CD4-positive, alpha-beta T cell treated with Interferon alpha-2 for 1 hour (primary cell): ENCODE measurements at regions not wholly inside any gene's neighbourhood (a gene's known extent, or its start where the extent isn't known, plus 50 kb on each side); places are given as distances from the start of the nearest gene placed in this dataset.

Experiments
- DNase-seq, 2 donors: peaks; one replicate each; pipeline ENCODE4 v3.0.0-alpha.2; 2020 to 2022

DNA sequence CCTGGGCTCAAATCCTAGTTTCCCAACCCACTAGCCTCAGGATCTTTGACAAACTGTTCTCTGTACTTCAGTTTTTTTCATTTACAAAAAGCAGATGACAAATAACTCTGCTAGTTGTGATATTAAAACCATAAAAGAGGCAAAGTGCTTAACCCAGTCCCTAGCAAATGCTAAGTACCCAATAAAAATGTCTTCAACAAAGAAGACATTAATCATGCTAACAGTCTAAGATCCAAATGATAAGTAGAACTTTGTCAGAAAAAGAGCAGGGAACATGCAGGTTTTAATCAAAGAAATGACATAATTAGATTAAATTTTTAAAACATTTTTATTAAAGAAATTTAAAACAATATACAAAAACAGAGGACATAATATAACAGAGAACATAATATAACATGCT is 203.0 kb upstream of the ADRA1B start:
- no peak for DNase-seq

DNA sequence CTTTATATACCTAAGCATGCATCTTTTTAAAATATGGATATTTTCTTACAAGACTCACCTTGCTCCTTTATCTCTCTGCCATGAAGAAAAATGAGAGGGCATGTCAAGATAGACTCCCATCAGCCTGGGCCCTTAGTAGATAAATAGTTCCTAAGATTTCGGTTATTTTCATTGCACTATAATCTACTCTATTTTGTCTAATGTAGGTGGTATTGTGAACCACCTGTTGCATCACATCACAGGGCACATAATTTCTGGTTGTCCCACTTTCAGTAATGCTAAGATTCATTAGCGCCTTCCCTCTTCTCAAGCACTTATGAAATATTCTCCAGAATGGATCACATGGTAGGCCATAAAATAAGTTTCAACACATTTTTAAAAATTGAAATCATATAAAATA is 202.5 kb upstream of the ADRA1B start:
- no peak for DNase-seq

GRCh38 chr5:159725475-159725874 is 190.8 kb upstream of the ADRA1B start:
- no peak for DNase-seq

DNA sequence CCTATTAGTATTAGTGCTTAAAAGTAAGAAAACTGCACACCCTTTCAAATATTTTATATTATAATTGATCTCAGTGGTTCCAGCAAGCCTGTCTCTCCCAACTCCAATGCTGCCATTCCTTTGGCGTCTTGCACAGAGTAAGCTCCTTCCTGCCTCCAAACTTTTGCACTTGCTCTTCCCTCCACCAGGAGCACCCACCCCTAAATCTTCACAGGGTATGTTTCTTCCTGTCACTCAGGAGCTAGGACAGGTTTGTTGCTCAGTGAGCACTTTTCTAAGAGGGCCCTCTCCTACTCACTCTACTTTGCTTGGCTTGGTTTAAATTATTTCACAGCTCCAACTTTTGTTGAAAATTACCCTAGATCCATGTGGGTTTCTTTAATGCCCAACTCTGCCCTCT is 189.1 kb upstream of the ADRA1B start:
- no peak for DNase-seq

DNA sequence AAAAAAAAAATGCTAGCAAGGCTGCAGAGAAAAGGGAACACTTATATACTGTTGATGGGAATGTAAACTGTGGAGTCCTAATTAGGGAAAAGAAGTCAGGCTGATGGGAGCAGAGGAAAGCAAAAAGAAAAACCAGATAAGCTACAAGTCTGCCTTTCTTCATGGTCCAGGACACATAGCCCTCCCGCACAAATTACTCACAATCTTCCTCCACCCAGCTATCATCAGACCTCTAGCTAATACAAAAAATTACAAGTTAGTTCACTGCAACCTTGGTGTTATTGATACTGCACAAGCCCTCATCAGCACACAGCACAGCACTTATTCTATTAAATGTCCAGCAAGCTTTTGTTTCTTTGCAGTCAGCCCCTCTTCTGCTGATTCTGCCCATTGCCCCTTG is 186.0 kb upstream of the ADRA1B start:
- no peak for DNase-seq

DNA sequence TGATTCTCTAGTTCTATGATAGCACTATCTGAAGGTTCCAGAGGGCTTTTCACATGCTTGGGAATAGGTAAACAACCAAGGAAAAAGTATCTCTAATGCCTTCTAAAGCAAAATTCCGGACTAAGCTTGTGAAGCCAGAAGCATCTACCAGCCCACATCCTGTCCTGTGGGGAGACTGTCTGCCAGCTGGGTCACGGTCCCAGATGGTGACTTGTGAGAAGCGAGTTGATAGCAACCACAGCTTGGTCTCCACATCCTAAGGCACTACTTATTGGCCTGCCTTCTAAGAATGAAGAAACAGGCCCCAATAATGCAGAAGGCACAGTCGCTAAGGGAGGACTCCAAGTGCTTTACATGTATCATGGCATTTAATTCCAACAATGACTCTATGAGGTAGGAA is 184.1 kb upstream of the ADRA1B start:
- DNase-seq: peak in 1 of 2 donors; percentile 2

GRCh38 chr5:159734366-159734765 is 181.9 kb upstream of the ADRA1B start:
- DNase-seq: no peak

DNA sequence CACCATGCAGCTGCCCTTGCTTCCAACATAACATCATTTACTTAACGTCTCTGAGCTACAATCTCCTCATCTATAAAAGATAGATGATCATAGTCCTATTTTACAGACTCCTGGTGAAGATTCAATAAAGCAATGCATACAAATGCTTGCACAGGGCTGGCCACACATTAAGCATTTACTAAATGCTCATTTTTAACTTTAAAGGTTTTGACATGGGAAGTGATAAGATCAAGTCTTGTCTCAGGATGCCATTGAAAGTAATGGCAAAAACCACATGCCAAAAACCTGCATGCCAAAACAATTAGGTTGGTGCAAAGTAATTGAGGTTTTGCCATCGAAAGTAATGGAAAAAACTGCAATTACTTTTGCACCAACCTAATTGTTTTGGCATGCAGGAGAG is 181.2 kb upstream of the ADRA1B start:
- no peak for DNase-seq

- no peak for DNase-seq
Measured at GRCh38 chr5:159735749-159736660, 180.3 kb upstream of the ADRA1B start.

- DNase-seq: no peak
Measured at GRCh38 chr5:159736844-159737243, 179.4 kb upstream of the ADRA1B start.

DNA sequence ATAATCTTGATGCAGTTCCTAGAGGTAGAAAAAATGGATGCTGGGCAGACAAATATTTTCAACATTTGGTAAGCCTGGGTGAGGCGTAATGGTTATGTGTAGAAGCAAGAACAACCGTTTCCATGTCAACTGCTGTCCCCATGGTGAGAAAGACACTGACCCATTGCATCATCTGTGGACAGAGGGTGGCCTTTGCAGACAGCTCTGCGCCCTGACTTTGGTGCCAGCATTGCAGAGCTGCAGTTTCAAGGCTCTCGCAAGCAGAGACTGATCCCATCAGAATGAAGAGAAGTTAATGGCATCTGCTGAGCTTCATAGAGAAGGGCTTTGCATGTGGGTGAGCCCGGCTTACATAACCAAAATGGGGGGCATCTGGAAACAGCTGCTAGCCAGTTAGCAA is 179.0 kb upstream of the ADRA1B start:
- no peak for DNase-seq

GRCh38 chr5:159741829-159742322 is 174.4 kb upstream of the ADRA1B start:
- no peak for DNase-seq

- DNase-seq: no peak
Measured at GRCh38 chr5:159743234-159743633, 173.0 kb upstream of the ADRA1B start.

DNA sequence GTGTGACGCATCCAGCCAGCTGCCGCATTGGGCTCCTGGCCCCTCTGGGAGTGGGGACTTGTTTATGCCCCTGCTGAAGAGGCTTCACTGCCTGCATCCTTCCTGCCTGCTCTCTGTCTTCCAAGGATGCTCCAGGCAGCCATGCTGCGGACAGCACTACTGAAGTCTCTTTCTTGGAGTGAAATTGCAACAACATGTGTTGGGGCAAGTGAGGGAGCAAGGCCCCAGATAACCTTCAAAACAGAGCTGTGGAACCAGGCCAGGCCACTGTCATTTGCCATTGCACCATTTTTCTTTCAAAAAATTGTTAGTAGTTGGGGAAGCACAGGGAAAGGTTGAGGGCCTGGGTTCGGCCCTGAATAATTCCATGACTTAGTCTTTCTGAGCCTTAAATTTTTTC is 169.6 kb upstream of the ADRA1B start:
- DNase-seq: no peak

- no peak for DNase-seq
Measured at GRCh38 chr5:159749146-159749545, 167.1 kb upstream of the ADRA1B start.

- no peak for DNase-seq
Measured at GRCh38 chr5:159750226-159750625, 166.1 kb upstream of the ADRA1B start.

DNA sequence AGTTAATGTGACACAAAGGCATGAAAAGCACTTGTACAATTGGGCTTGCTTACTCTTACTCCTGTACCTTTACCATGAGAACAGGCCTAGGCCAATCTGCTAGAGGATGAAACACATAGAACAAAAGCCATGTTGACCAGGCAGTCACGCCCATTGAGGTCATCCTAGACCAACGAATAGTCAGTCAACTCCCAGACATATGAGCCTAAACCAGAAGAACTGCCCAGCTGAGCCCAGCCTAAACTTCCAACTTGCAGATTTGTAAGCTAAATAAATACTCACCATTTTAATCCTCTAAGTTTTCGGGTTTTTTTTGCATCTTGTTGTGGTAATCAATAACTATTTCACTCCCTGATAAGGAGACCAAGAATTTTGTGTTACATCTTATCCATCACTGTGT is 164.8 kb upstream of the ADRA1B start:
- no peak for DNase-seq

DNA sequence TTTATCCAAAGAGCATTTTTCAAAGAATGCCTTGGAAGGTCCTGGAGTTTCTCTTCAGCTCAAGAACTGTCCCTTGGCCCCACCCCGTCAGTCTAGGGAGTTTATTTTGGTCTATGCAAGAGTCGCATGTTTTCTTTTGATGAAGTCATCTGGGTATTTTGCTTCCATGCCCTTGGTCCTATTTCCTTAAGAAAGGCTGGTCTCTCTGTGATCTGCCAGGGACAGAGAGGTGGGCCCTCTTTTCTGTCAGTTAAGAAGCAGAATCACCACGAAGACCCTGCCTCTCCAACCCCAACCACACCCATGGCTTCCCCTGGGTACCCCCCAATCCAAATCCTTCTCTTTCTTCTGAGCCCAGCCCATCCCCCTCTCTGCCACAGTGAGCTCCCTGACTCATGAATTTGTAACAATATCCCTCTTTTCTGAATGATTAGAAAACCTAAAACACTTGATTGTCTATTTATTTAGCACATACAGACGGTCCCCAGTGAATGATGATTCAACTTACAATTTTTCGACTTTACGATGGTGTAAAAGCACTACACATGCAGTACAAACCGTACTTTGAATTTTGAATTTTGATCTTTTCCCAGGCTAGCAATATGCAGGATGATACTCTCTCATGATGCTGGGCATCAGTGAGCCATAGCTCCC is 163.5 kb upstream of the ADRA1B start:
- no peak for DNase-seq

DNA sequence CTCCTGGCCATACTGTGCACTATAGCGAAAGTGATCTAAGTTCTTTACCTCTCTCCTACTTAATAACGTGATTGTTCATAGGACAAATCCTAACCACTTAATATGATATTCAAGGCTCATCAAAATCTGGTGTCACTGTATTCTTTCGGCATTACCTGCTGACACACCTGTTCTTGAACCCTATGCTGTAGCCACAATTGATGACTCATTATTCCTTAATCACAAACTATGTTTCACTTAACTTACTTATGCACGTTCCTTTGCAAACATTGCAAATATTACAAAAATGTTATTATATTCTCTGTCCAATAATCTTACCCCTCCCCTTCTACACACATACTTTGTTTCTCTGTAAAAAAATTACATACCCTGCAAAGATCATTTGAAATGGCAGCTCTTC is 158.1 kb upstream of the ADRA1B start:
- no peak for DNase-seq

GRCh38 chr5:159759791-159760290 is 156.4 kb upstream of the ADRA1B start:
- no peak for DNase-seq

DNA sequence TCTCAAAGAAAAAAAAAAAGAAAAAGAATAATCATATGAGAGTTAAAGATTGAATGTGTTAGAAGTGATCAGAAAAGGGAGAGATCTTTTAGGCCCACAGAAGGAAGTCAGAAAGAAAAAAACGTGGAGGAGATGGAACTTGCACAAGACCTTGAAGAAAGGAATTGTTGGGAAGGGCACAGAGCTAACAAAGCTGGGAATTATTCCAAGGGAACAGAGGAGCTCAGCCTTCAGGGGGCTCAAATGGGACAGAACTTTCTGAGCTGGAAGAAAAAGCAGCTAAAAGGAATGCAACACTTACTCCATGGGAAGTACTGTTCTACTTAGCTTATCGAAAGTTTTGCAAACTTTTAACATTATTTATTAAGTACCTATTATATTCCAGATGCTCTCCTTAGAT is 153.4 kb upstream of the ADRA1B start:
- DNase-seq: no peak

DNA sequence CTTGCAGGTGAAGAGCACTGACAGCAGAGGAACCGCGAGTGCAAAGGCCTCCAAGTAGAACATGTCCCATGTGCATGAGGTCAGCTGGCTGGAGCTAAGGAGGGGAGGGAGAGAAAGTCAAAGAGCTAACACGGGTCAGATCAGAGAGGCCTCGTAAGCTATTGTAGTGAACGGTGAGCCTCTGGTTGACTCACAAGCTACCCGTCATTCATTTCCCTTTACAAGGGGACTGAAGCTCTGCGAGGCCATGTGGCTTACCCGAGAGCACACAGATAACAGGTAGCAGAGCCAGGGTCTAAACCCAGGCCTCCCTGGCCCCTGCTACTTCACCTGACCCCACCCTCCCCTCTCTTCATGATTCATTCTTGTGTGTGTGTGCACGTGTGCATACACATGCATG is 152.7 kb upstream of the ADRA1B start:
- no peak for DNase-seq

DNA sequence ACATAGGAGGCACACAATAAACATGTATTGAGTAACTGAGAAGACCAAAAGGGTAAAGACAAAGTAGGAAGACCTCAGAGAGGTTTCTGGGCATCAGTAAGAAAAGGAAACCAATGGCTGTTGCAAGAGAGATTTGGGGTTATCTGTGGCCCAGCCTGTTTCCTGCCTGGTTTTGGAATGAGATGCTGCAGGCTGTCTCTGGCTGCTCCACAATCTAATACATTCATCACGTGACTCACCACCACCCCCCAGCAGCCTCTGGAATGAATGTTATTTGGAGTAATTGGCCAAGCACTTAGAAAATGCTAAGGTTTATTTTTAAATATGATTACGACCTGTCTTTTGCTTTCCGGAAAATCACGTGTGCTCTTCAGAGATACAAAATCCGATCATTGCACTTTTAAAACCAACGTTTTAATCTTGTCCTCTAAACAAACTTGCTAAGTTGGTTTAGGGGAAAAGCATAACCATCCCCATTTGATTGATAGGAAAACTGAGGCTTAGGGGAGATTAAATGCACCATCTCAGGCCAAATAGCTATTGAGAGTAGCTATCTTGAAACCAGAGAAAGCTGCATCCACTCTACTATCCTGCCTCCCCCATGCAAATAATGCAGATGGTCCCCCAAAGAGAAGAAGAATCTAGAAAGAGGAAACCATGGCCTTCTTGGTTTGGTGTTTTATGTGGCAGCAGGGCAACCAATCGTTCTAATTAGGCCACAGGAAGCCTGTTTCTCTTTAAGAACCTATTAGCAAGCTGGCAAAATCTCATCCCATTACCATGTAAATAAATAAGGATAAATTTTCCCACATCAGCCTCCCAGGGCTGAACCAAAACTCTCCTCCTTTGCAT is 151.8 kb upstream of the ADRA1B start:
- no peak for DNase-seq
